Lung (tissue), 11 donors: ENCODE measurements at regions not wholly inside any gene's neighbourhood (a gene's known extent, or its start where the extent isn't known, plus 50 kb on each side); places are given as distances from the start of the nearest gene placed in this dataset.

Experiments used
- ATAC-seq: fragments of 200-7000 bp; cut with Tn5 transposase; one replicate; pipeline ENCODE4 v1.9.1; 2020; ENCODE audit warnings: moderate number of reproducible peaks; ENCODE audit not compliant: insufficient read depth, low FRiP score
- DNase-seq, 3 donors: peaks; one replicate each; pipeline ENCODE4 v3.0.0-alpha.2; 2013 to 2017
- H3K27ac ChIP-seq, 2 donors: one replicate each; pipeline ENCODE4 v1.5.1; 2013; ENCODE audit warnings: mild to moderate bottlenecking in 2 of 2, moderate library complexity in 2 of 2, control low read depth in 1 of 2, inconsistent platforms in 1 of 2, low read depth in 1 of 2, low read length in 1 of 2
- H3K27me3 ChIP-seq, 3 donors: one replicate each; pipeline ENCODE4 v1.5.1; 2013; ENCODE audit warnings: low read length in 2 of 3; ENCODE audit not compliant: control insufficient read depth in 3 of 3, insufficient read depth in 3 of 3
- H3K36me3 ChIP-seq, 4 donors: one replicate each; pipeline ENCODE4 v1.5.1; 2013; ENCODE audit warnings: low read length in 4 of 4, mild to moderate bottlenecking in 1 of 4, moderate library complexity in 1 of 4; ENCODE audit not compliant: control insufficient read depth in 4 of 4, insufficient read depth in 4 of 4
- H3K4me1 ChIP-seq, 5 donors: one replicate each; pipeline ENCODE4 v1.5.1; 2013; ENCODE audit warnings: low read length in 5 of 5, mild to moderate bottlenecking in 2 of 5, moderate library complexity in 1 of 5; ENCODE audit not compliant: control insufficient read depth in 5 of 5, insufficient read depth in 5 of 5
- H3K4me3 ChIP-seq: one replicate; pipeline ENCODE4 v1.5.1; 2013; ENCODE audit warnings: mild to moderate bottlenecking, control low read depth, moderate library complexity
- H3K9ac ChIP-seq, 2 donors: one replicate each; pipeline ENCODE4 v1.5.1; 2013; ENCODE audit warnings: low read length in 2 of 2, control low read depth in 1 of 2; ENCODE audit not compliant: insufficient read depth in 1 of 2
- H3K9me3 ChIP-seq, 4 donors: one replicate each; pipeline ENCODE4 v1.5.1; 2013; ENCODE audit warnings: low read length in 3 of 4, mild to moderate bottlenecking in 1 of 4, moderate library complexity in 1 of 4; ENCODE audit not compliant: control insufficient read depth in 4 of 4, insufficient read depth in 3 of 4
- CTCF ChIP-seq: IDR thresholded peaks from 2 replicates; pipeline ENCODE4 v1.5.1; 2012; ENCODE audit warnings: mild to moderate bottlenecking; ENCODE audit errors: control extremely low read depth, extremely low read depth
- WGBS, 2 donors: extraction: QIAGEN DNeasy Blood & Tissue Kit; methylation state at CpG; one replicate each; pipeline ENCODE4 v1.1.7; 2013; 5-methylcytosine and 5-hydroxymethylcytosine counted together
- donor health status: control.
- donor health status: control.
- donor health status: Bipolar disorder and iron deficiency.
- donor health status: healthy.
- donor health status: DM: yes; HTN: yes; CAD: no.

- DNase-seq (peak; percentile 49 to 93 (median 90)), ATAC-seq (peak; percentile 79)
- H3K4me3 ChIP-seq = no peak overlapping the region
- peaks cover 1 to 24% (median 14%) of the 10 kb centered on the region in 5 donors for H3K4me1 ChIP-seq
- H3K36me3 ChIP-seq = no peaks in the 10 kb centered on the region
- TF ChIP-seq CTCF = no peak
- H3K9me3 ChIP-seq = peaks cover 0 to 2% (median 0%) of the 10 kb centered on the region in 4 donors
- H3K27me3 ChIP-seq = no peaks in the 10 kb centered on the region
- WGBS, 2 donors = 44 to 65% methylated on average over 10 of the region's 10 CpGs
- H3K27ac ChIP-seq = peak overlapping the region; percentile 33 to 71
- no peak overlapping the region for H3K9ac ChIP-seq
Observed at GRCh38 chr13:22428188-22428828, 752.5 kb upstream of the SGCG start.

GRCh38 chr13:22432690-22433089, 748.1 kb upstream of the SGCG start:
- H3K4me1 ChIP-seq = peaks cover 0 to 14% (median 4%) of the 10 kb centered on the region in 5 donors
- no peaks in the 10 kb centered on the region for H3K36me3 ChIP-seq
- no peaks in the 10 kb centered on the region for H3K27me3 ChIP-seq
- H3K27ac ChIP-seq = no peak overlapping the region
- H3K4me3 ChIP-seq = no peak overlapping the region
- TF ChIP-seq CTCF = no peak
- H3K9ac ChIP-seq = no peak overlapping the region
- DNase-seq = no peak
- H3K9me3 ChIP-seq = no peaks in the 10 kb centered on the region
- no peak for ATAC-seq

- TF ChIP-seq CTCF = no peak
- no peak for ATAC-seq
- WGBS, 2 donors = 59 to 64% methylated on average over 7 of the region's 7 CpGs
- Histone ChIP-seq H3K9ac (no peak overlapping the region), H3K36me3 (no peaks in the 10 kb centered on the region), H3K4me1 (peaks cover 0 to 10% (median 5%) of the 10 kb centered on the region in 5 donors), H3K9me3 (no peaks in the 10 kb centered on the region), H3K27ac (no peak overlapping the region), H3K27me3 (no peaks in the 10 kb centered on the region), H3K4me3 (no peak overlapping the region)
- DNase-seq = no peak
Observed at GRCh38 chr13:22447132-22447886, 733.5 kb upstream of the SGCG start.
